ENCODE measurements at regions not wholly inside any gene's neighbourhood (a gene's known extent, or its start where the extent isn't known, plus 50 kb on each side); places are given as distances from the start of the nearest gene placed in this dataset.
A peak's percentile ranks its signal among the peaks of the same experiment; 100 is the strongest.

DNA sequence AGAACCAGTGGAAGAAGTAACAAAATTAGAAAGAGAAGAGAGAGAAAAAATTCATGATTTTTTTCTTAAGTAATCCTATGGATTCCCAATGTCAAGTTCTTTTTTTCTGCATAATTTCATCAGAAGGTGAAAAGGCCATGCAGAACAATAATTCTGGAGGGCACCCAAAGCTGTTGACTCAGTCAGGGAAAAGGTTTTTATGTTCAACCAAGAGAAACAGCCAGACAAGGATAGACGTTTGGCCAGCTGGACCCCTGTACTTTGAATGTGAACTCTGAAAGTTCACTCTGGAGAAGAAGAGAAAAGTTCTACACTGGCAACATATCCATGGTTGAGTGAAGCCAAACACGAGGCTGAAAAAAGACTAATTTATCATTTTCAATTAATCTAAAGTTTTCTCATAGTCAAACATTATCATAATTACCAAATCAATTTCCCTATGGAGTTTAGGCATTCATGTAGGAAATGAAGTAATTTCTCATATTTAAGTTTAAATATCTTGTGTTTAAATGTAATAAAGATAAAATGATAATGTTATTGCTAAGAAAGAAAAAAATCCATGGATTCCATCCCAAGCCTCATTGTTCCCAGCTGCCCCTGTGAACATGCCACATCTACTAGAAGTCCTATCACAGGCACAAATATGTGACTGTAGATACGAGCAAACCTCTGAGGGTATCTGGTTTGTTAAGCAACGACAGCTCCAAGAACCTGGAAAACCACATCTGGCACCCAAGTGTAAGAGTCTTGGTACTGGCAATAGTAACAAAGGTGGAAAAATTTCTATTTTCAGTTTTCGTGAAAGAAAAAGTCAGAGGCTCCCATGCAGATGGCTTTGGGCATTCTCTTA is 742.7 kb upstream of the ACVR2A start:
- H3K36me3 ChIP-seq (replicated peaks; ENCODE audit: control insufficient read depth, insufficient read depth, low read length) = no peaks in the 10 kb centered on the region
- no peaks in the 10 kb centered on the region for H3K27me3 ChIP-seq (ENCODE audit: control insufficient read depth, insufficient read depth, low read length)
- H3K4me3 ChIP-seq (ENCODE audit: insufficient read depth, low read depth, low read length) = no peak overlapping the region
- DNase-seq = no peak

DNA sequence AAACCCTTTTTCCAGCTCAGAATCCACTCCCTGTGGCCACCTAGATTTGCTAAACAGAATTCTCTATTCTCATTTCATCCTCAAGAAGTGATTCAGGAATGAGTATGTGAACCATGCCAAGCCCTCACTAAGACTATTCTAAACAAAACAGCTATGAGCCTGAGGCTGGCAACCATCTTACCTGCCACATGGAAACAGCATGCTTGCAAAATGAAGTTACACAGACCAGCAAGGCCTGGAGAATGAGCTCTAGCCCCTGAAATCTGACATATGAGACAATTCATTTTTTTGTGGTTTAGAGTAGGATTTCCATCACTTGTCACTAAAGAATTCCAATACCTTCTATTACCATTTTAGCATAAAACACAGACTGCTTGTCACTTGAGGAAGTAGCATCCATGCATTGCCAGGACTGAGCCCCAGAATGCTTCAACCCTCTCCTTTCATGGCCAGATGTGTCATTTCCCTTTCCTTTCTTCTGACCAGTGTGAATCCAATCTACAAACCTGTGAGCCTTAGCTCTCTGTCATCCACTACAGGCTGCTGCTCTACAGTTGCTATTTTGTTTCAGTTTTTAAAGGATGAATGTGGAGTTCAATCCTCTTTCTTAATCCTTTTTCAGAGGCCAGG is 744.3 kb upstream of the ACVR2A start:
- Histone ChIP-seq H3K4me3 (ENCODE audit: insufficient read depth, low read depth, low read length) (no peak overlapping the region), H3K36me3 (replicated peaks; ENCODE audit: control insufficient read depth, insufficient read depth, low read length) (no peaks in the 10 kb centered on the region), H3K27me3 (ENCODE audit: control insufficient read depth, insufficient read depth, low read length) (no peaks in the 10 kb centered on the region)
- DNase-seq = no peak

DNA sequence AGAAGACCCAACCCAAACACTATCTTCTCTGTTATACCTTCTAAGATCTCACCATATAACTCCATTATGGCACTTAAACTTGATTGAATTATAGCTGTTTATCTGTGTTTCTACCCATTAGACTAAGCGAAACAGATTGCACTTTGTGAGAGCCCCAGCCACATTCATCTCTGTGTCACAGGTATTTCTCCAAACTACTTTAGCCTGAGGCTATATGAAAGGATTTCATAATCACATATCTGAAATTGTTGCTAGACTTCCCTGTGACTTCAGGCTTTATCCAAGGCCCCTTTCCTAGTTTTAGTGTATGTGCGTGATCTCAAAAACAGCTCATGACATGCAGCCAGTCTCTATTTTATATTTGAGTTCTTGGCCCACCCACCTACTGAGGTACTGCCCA is 745.0 kb upstream of the ACVR2A start:
- DNase-seq = no peak
- Histone ChIP-seq H3K27me3 (ENCODE audit: control insufficient read depth, insufficient read depth, low read length) (no peaks in the 10 kb centered on the region), H3K4me3 (ENCODE audit: insufficient read depth, low read depth, low read length) (no peak overlapping the region), H3K36me3 (replicated peaks; ENCODE audit: control insufficient read depth, insufficient read depth, low read length) (no peaks in the 10 kb centered on the region)

- no peak for DNase-seq
- Histone ChIP-seq H3K27me3 (ENCODE audit: control insufficient read depth, insufficient read depth, low read length) (no peaks in the 10 kb centered on the region), H3K4me3 (ENCODE audit: insufficient read depth, low read depth, low read length) (no peak overlapping the region), H3K36me3 (replicated peaks; ENCODE audit: control insufficient read depth, insufficient read depth, low read length) (no peaks in the 10 kb centered on the region)
Observed at GRCh38 chr2:147098940-147099339, 745.9 kb upstream of the ACVR2A start.

GRCh38 chr2:147097747-147098146 is 747.1 kb upstream of the ACVR2A start:
- Histone ChIP-seq H3K36me3 (replicated peaks; ENCODE audit: control insufficient read depth, insufficient read depth, low read length) (no peaks in the 10 kb centered on the region), H3K4me3 (ENCODE audit: insufficient read depth, low read depth, low read length) (no peak overlapping the region), H3K27me3 (ENCODE audit: control insufficient read depth, insufficient read depth, low read length) (no peaks in the 10 kb centered on the region)
- DNase-seq = no peak

DNA sequence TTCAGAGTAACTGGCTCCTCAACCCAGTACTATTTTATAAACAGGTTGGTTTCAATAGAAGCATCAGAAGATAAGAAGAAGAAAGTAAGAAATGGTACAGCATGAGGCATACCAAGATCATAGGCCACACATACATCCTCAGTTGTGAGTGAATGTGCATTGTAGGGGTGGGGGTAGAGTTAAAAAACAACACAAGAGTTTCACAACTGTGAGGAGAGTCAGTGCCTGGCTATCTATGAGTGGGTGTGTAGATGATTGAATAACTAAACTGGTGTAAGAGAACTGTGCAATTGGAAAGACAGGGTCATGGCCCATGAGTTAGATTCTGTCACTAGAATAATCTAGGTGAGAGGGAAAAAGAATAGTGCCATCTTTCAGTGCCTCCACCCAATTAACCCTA is 748.2 kb upstream of the ACVR2A start:
- Histone ChIP-seq H3K36me3 (replicated peaks; ENCODE audit: control insufficient read depth, insufficient read depth, low read length) (no peaks in the 10 kb centered on the region), H3K27me3 (ENCODE audit: control insufficient read depth, insufficient read depth, low read length) (no peaks in the 10 kb centered on the region), H3K4me3 (ENCODE audit: insufficient read depth, low read depth, low read length) (no peak overlapping the region)
- DNase-seq = no peak

GRCh38 chr2:147095376-147095775 is 749.5 kb upstream of the ACVR2A start:
- Histone ChIP-seq H3K36me3 (replicated peaks; ENCODE audit: control insufficient read depth, insufficient read depth, low read length) (no peaks in the 10 kb centered on the region), H3K27me3 (ENCODE audit: control insufficient read depth, insufficient read depth, low read length) (no peaks in the 10 kb centered on the region), H3K4me3 (ENCODE audit: insufficient read depth, low read depth, low read length) (no peak overlapping the region)
- DNase-seq = no peak

- DNase-seq = no peak
- Histone ChIP-seq H3K36me3 (replicated peaks; ENCODE audit: control insufficient read depth, insufficient read depth, low read length) (no peaks in the 10 kb centered on the region), H3K27me3 (ENCODE audit: control insufficient read depth, insufficient read depth, low read length) (no peaks in the 10 kb centered on the region), H3K4me3 (ENCODE audit: insufficient read depth, low read depth, low read length) (no peak overlapping the region)
Observed at GRCh38 chr2:147094077-147094476, 750.8 kb upstream of the ACVR2A start.

GRCh38 chr2:147092266-147092665 is 752.6 kb upstream of the ACVR2A start:
- no peaks in the 10 kb centered on the region for H3K27me3 ChIP-seq (ENCODE audit: control insufficient read depth, insufficient read depth, low read length)
- no peaks in the 10 kb centered on the region for H3K36me3 ChIP-seq (replicated peaks; ENCODE audit: control insufficient read depth, insufficient read depth, low read length)
- no peak overlapping the region for H3K4me3 ChIP-seq (ENCODE audit: insufficient read depth, low read depth, low read length)
- no peak for DNase-seq

- Histone ChIP-seq H3K27me3 (ENCODE audit: control insufficient read depth, insufficient read depth, low read length) (no peaks in the 10 kb centered on the region), H3K36me3 (replicated peaks; ENCODE audit: control insufficient read depth, insufficient read depth, low read length) (no peaks in the 10 kb centered on the region), H3K4me3 (ENCODE audit: insufficient read depth, low read depth, low read length) (no peak overlapping the region)
- DNase-seq = no peak
Observed at GRCh38 chr2:147091448-147091847, 753.4 kb upstream of the ACVR2A start.

DNA sequence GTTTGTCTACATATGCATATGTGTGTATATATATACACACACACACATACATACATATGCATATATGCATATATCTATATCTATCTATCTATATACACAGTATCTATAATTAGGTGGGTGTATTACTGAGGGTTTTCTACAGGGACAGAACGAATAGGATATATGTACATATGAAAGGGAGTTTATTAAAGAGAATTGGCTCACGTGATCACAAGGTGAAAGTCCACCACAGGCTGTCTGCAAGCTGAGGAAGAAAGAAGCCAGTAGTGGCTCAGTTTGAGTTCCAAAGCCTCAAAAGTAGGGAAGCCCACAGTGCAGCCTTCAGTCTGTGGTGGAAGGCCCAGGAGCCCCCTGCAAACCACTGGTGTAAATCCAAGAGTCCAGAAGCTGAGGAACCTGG is 756.0 kb upstream of the ACVR2A start:
- no peak overlapping the region for H3K4me3 ChIP-seq (ENCODE audit: insufficient read depth, low read depth, low read length)
- no peaks in the 10 kb centered on the region for H3K36me3 ChIP-seq (replicated peaks; ENCODE audit: control insufficient read depth, insufficient read depth, low read length)
- no peaks in the 10 kb centered on the region for H3K27me3 ChIP-seq (ENCODE audit: control insufficient read depth, insufficient read depth, low read length)
- no peak for DNase-seq

- Histone ChIP-seq H3K36me3 (replicated peaks; ENCODE audit: control insufficient read depth, insufficient read depth, low read length) (no peaks in the 10 kb centered on the region), H3K4me3 (ENCODE audit: insufficient read depth, low read depth, low read length) (no peak overlapping the region), H3K27me3 (ENCODE audit: control insufficient read depth, insufficient read depth, low read length) (no peaks in the 10 kb centered on the region)
- no peak for DNase-seq
Observed at GRCh38 chr2:147086715-147087114, 758.1 kb upstream of the ACVR2A start.

- Histone ChIP-seq H3K4me3 (ENCODE audit: insufficient read depth, low read depth, low read length) (no peak overlapping the region), H3K27me3 (ENCODE audit: control insufficient read depth, insufficient read depth, low read length) (no peaks in the 10 kb centered on the region), H3K36me3 (replicated peaks; ENCODE audit: control insufficient read depth, insufficient read depth, low read length) (no peaks in the 10 kb centered on the region)
- no peak for DNase-seq
Observed at GRCh38 chr2:147083664-147084063, 761.2 kb upstream of the ACVR2A start.

DNA sequence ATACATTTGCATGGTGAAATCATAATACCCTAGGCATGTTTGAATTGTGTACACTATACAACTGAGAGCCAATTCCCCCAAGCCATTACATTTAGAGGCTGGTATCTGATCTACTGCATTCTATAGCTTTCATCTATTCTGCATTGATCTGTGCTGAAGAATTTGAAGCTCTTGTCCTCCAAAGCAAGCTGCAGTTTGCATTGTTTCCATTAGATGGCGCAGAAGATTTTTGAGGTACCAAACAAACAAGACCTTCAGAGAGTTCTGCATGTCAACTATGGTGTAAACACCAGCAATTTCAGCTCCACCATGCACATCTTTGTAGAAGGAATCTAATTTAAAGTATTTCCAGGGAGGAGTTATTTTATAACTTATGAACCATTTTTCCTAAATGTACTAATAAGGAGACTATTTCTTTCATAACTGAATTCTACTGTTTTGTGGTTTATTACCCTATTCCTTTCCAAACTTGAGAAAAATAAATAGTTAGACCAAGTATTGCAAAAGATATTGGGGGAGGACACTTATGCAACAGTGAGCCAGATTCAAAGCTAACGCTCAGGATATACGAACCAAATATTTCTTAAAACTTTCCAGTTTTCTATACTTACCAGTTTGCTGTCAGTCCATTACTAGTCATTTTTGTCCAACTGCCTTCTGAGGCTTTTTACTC is 761.8 kb upstream of the ACVR2A start:
- Histone ChIP-seq H3K27me3 (ENCODE audit: control insufficient read depth, insufficient read depth, low read length) (no peaks in the 10 kb centered on the region), H3K4me3 (ENCODE audit: insufficient read depth, low read depth, low read length) (no peak overlapping the region), H3K36me3 (replicated peaks; ENCODE audit: control insufficient read depth, insufficient read depth, low read length) (no peaks in the 10 kb centered on the region)
- peak; percentile 11 for DNase-seq

- no peaks in the 10 kb centered on the region for H3K36me3 ChIP-seq (replicated peaks; ENCODE audit: control insufficient read depth, insufficient read depth, low read length)
- DNase-seq = no peak
- H3K27me3 ChIP-seq (ENCODE audit: control insufficient read depth, insufficient read depth, low read length) = no peaks in the 10 kb centered on the region
- H3K4me3 ChIP-seq (ENCODE audit: insufficient read depth, low read depth, low read length) = no peak overlapping the region
Observed at GRCh38 chr2:147081831-147082230, 763.0 kb upstream of the ACVR2A start.

All from H7 (cell line).